ENCODE measurements at regions not wholly inside any gene's neighbourhood (a gene's known extent, or its start where the extent isn't known, plus 50 kb on each side); places are given as distances from the start of the nearest gene placed in this dataset.

DNA sequence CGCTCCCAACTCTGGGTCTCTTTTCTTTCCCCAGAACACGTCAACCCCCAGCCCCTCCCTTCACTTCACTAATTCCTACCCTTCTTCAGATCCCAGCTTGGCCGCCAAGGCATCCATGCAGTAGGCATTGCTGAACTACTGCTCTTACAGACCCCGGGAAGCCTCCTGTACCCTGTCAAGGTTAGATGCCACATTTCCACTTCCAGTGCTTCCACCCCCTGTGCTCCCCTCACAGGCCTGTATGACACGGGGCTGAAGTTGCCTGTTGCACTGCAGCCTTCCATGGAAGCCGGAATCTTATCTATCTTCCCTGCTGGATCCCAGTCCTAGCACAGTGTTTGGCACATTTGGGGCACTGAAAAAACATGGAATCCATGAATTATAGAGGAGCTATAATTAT, 99.0 kb upstream of the SOD1 start:
- no peaks in the 10 kb centered on the region for H3K36me3 ChIP-seq (ENCODE audit: low read depth, missing control alignments)
- TF ChIP-seq POLR2A (IDR thresholded peaks at IDR 0.05) (no peak), CTCF (IDR thresholded peaks at IDR 0.05) (no peak)
- peaks cover 22% of the 10 kb centered on the region for H3K4me1 ChIP-seq
- H3K9me3 ChIP-seq, result no peaks in the 10 kb centered on the region
- H3K27ac ChIP-seq, result no peak overlapping the region
- 58 to 67% methylated on average over 6 of the region's 6 CpGs for WGBS, 2 donors
- no peaks in the 10 kb centered on the region for H3K27me3 ChIP-seq
- DNase-seq, result no peak
- intact Hi-C loops (cut with DNase I; ENCODE audit: low total_unique reads), result no loop called here
- H3K4me3 ChIP-seq, result peak overlapping the region in 1 of 2 donors; percentile 80

DNA sequence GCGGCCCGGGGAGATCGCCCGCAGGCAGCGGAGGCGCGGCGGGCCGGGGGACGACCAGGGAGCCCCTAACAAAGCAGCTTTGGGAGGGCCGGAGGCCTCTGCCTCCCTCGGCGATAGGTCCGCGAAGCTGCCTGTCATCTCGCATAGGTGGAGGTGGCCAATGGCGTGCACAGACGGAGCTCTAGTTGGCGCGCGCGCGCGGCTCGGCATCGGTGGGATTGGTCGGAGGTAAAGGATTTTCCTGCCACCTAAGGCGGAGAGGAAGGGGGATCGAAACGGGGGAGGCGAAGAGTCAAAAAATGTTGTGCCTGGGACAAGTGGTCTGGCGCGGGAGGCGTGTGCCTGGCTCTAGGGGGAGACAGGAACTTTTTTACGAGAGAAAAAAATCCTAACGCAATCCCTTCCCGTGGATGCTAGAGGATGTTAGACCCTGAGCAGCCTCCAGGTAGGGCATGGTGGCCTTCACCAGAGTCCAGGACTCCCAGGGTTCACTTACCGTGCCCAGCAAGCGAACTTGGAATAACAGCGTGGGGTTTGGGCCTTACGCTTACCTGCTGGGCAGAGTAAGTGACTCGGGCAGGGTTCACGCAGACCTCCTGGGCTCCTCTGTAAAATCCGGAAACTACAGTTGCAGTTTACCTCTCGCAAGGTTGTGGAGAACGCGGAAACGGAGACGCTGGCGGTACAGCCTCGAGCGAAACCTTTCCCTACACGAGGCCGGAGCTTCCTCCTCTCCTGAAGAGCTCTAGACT, 99.9 kb upstream of the SOD1 start:
- H3K4me1 ChIP-seq, result peaks cover 26% of the 10 kb centered on the region
- no peaks in the 10 kb centered on the region for H3K36me3 ChIP-seq (ENCODE audit: low read depth, missing control alignments)
- intact Hi-C loops (cut with DNase I; ENCODE audit: low total_unique reads), result no loop called here
- no peak for TF ChIP-seq CTCF (IDR thresholded peaks at IDR 0.05)
- no peak for TF ChIP-seq POLR2A (IDR thresholded peaks at IDR 0.05)
- no peaks in the 10 kb centered on the region for H3K27me3 ChIP-seq
- peak overlapping the region; percentile 77 to 80 for H3K4me3 ChIP-seq
- DNase-seq, result peak; percentile 98
- no peaks in the 10 kb centered on the region for H3K9me3 ChIP-seq
- H3K27ac ChIP-seq, result peak overlapping the region in 1 of 2 donors; percentile 87
- WGBS, 2 donors, result 3 to 5% methylated on average over 40 to 52 of the region's 54 CpGs

GRCh38 chr21:31558962-31559367, 100.5 kb upstream of the SOD1 start:
- H3K36me3 ChIP-seq (ENCODE audit: low read depth, missing control alignments), result no peaks in the 10 kb centered on the region
- intact Hi-C loops (cut with DNase I; ENCODE audit: low total_unique reads), result no loop called here
- H3K4me3 ChIP-seq, result peak overlapping the region; percentile 77 to 80
- no peaks in the 10 kb centered on the region for H3K27me3 ChIP-seq
- peaks cover 30% of the 10 kb centered on the region for H3K4me1 ChIP-seq
- peak; percentile 96 for DNase-seq
- H3K9me3 ChIP-seq, result no peaks in the 10 kb centered on the region
- WGBS, 2 donors, result 1% methylated on average over 37 of the region's 59 CpGs; no CpG with 5 or more reads in 1 of the 2 donors
- TF ChIP-seq CTCF (IDR thresholded peaks at IDR 0.05) (peak in 2 of 3 experiments; percentile 43 to 54), POLR2A (IDR thresholded peaks at IDR 0.05) (peak; percentile 58)
- H3K27ac ChIP-seq, result peak overlapping the region; percentile 84 to 87

DNA sequence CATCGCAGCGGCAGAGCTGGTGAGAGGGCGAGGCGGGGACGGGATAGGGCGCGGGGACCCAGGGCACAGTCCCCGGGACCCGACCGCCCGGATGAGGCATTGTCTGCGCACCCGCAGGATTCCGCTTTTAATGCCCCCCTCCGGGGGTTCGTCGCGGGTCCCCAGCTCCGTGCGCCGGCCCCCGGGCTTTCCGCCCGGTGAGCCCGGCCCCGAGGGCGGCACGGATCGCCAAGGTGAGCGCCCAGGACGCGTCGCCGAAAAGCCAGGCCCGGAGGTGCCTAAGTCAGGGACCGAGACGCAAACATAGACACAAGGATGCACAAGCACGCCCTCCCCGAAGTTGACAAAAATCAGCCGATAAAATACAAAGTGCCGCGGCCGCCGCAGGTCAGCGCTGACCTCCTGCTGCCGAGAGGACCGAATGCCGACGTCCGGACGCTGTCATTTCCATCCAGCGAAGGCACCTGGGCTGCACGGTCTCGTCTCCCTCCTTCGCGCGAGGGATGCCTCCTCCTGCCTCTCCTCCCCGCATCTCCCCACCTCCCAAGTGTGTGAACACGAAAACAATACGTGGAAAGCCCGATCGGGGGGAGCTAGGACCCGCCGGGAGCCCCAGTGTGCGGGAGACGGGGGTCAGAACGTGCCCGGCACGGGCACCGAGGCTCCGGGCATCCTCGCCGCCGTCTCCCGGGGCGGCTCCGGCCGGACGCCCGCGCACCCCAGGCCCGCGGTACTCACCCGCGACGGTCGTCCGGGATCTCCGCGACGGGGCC, 101.1 kb upstream of the SOD1 start:
- DNase-seq, result peak; percentile 63
- TF ChIP-seq POLR2A (IDR thresholded peaks at IDR 0.05) (no peak), CTCF (IDR thresholded peaks at IDR 0.05) (no peak)
- Histone ChIP-seq H3K4me3 (peak overlapping the region; percentile 77 to 80), H3K36me3 (ENCODE audit: low read depth, missing control alignments) (no peaks in the 10 kb centered on the region), H3K27me3 (no peaks in the 10 kb centered on the region), H3K9me3 (no peaks in the 10 kb centered on the region), H3K27ac (peak overlapping the region; percentile 84 to 87), H3K4me1 (peaks cover 35% of the 10 kb centered on the region)
- WGBS, 2 donors, result 0% methylated on average over 80 of the region's 91 CpGs; no CpG with 5 or more reads in 1 of the 2 donors
- intact Hi-C loops (cut with DNase I; ENCODE audit: low total_unique reads), result no loop called here
